ENCODE measurements at regions not wholly inside any gene's neighbourhood (a gene's known extent, or its start where the extent isn't known, plus 50 kb on each side); places are given as distances from the start of the nearest gene placed in this dataset.

GRCh38 chr12:125217308-125217707 is 152.1 kb downstream of the AACS start:
- TF ChIP-seq, protein P1, sequence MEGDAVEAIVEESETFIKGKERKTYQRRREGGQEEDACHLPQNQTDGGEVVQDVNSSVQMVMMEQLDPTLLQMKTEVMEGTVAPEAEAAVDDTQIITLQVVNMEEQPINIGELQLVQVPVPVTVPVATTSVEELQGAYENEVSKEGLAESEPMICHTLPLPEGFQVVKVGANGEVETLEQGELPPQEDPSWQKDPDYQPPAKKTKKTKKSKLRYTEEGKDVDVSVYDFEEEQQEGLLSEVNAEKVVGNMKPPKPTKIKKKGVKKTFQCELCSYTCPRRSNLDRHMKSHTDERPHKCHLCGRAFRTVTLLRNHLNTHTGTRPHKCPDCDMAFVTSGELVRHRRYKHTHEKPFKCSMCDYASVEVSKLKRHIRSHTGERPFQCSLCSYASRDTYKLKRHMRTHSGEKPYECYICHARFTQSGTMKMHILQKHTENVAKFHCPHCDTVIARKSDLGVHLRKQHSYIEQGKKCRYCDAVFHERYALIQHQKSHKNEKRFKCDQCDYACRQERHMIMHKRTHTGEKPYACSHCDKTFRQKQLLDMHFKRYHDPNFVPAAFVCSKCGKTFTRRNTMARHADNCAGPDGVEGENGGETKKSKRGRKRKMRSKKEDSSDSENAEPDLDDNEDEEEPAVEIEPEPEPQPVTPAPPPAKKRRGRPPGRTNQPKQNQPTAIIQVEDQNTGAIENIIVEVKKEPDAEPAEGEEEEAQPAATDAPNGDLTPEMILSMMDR (conservative IDR thresholded peaks at IDR 0.05 in 1 of 2, IDR thresholded peaks at IDR 0.05 in 1 of 2; ENCODE audit: extremely low read depth in 1 of 2, insufficient read depth in 1 of 2, low read depth in 1 of 2, low read length in 2 of 2), result no peak
- no peak for TF ChIP-seq EZH2 (IDR thresholded peaks at IDR 0.05; ENCODE audit: borderline replicate concordance, low read length)

Data from mammary epithelial cell (primary cell).